Omental fat pad (tissue), 3 donors: ENCODE measurements at regions not wholly inside any gene's neighbourhood (a gene's known extent, or its start where the extent isn't known, plus 50 kb on each side); places are given as distances from the start of the nearest gene placed in this dataset.

ENCODE experiments used
- ATAC-seq: fragments of 150-250 bp; one replicate; pipeline ENCODE4 v1.9.1; 2016; ENCODE audit warnings: mild to moderate bottlenecking, moderate library complexity; ENCODE audit not compliant: low FRiP score
- DNase-seq: peaks from one replicate; pipeline ENCODE4 v3.0.0-alpha.2; 2019; ENCODE audit warnings: low spot score
- CTCF ChIP-seq, 3 donors: fragments of 450-650 bp; IDR thresholded peaks; one replicate each; pipeline ENCODE4 v1.5.1; 2016 to 2017; ENCODE audit warnings: antibody characterized with exemption in 3 of 3, mild to moderate bottlenecking in 3 of 3, moderate library complexity in 2 of 3

- no peak for TF ChIP-seq CTCF (IDR thresholded peaks at IDR 0.05)
- DNase-seq (no peak), ATAC-seq (no peak)
Measured at GRCh38 chr7:113810080-113810744, 108.6 kb downstream of the PPP1R3A start.

GRCh38 chr7:113809581-113809980 lies 109.2 kb downstream of the PPP1R3A start:
- no peak for TF ChIP-seq CTCF (IDR thresholded peaks at IDR 0.05)
- ATAC-seq (no peak), DNase-seq (no peak)

GRCh38 chr7:113806633-113807327 lies 112.0 kb downstream of the PPP1R3A start:
- ATAC-seq (no peak), DNase-seq (no peak)
- no peak for TF ChIP-seq CTCF (IDR thresholded peaks at IDR 0.05)

GRCh38 chr7:113805976-113806375 lies 112.8 kb downstream of the PPP1R3A start:
- no peak for DNase-seq
- ATAC-seq = no peak
- TF ChIP-seq CTCF (IDR thresholded peaks at IDR 0.05) = no peak

- TF ChIP-seq CTCF (IDR thresholded peaks at IDR 0.05) = no peak
- ATAC-seq (no peak), DNase-seq (no peak)
Measured at GRCh38 chr7:113804475-113805095, 114.2 kb downstream of the PPP1R3A start.

GRCh38 chr7:113801751-113802150 lies 117.1 kb downstream of the PPP1R3A start:
- ATAC-seq (no peak), DNase-seq (no peak)
- no peak for TF ChIP-seq CTCF (IDR thresholded peaks at IDR 0.05)
